Natural killer cell (primary cell): ENCODE measurements at regions not wholly inside any gene's neighbourhood (a gene's known extent, or its start where the extent isn't known, plus 50 kb on each side); places are given as distances from the start of the nearest gene placed in this dataset.

ENCODE experiments used
- ATAC-seq, 3 donors: fragments of 150-1000 bp in 2 of 3; fragments of 200-7000 bp in 1 of 3; cut with Tn5 transposase; 1 replicate in 1 of 3; 2 replicates in 2 of 3; pipeline ENCODE4 v1.10.0; 2021; ENCODE audit warnings: mild to moderate bottlenecking in 2 of 3, moderate library complexity in 2 of 3
- DNase-seq, 2 donors: peaks; one replicate each; pipeline versions ENCODE4 v3.0.0 to v3.0.0-alpha.2; 2013 to 2021; ENCODE audit warnings: mixed read lengths in 1 of 2
- H3K27ac ChIP-seq: one replicate; pipeline ENCODE4 v1.5.1; 2013; ENCODE audit warnings: mild to moderate bottlenecking, low read length
- H3K27me3 ChIP-seq: one replicate; pipeline ENCODE4 v1.6.1; 2013; ENCODE audit warnings: low read length; ENCODE audit not compliant: control insufficient read depth, insufficient read depth
- H3K36me3 ChIP-seq: one replicate; pipeline ENCODE4 v1.6.1; 2013; ENCODE audit warnings: low read length; ENCODE audit not compliant: control insufficient read depth, insufficient read depth
- H3K4me1 ChIP-seq: one replicate; pipeline ENCODE4 v1.6.1; 2013; ENCODE audit warnings: low read length; ENCODE audit not compliant: control insufficient read depth, insufficient read depth
- H3K4me3 ChIP-seq: one replicate; pipeline ENCODE4 v1.5.1; 2013; ENCODE audit warnings: low read length
- H3K9me3 ChIP-seq: one replicate; pipeline ENCODE4 v1.6.1; 2013; ENCODE audit warnings: low read length; ENCODE audit not compliant: control insufficient read depth, insufficient read depth
- H3K27ac Mint-ChIP-seq, 2 donors: one replicate each; pipeline ENCODE4 v1.8.0; 2022; ENCODE audit warnings: mild to moderate bottlenecking in 2 of 2, mixed read lengths in 2 of 2, moderate library complexity in 1 of 2
- H3K27me3 Mint-ChIP-seq, 2 donors: one replicate each; pipeline ENCODE4 v1.8.0; 2022; ENCODE audit warnings: low read depth in 2 of 2, mixed read lengths in 2 of 2
- H3K36me3 Mint-ChIP-seq: one replicate; pipeline ENCODE4 v1.8.0; 2022; ENCODE audit warnings: mixed read lengths
- H3K4me1 Mint-ChIP-seq, 2 donors: one replicate each; pipeline ENCODE4 v1.8.0; 2022; ENCODE audit warnings: mixed read lengths in 2 of 2
- H3K4me3 Mint-ChIP-seq: one replicate; pipeline ENCODE4 v1.8.0; 2022; ENCODE audit warnings: mild to moderate bottlenecking, moderate library complexity, mixed read lengths
- H3K9me3 Mint-ChIP-seq, 2 donors: one replicate each; pipeline ENCODE4 v1.8.0; 2022; ENCODE audit warnings: mixed read lengths in 2 of 2
- WGBS: methylation state at CpG from one replicate; pipeline ENCODE4 v1.1.7; 2013; ENCODE audit warnings: missing lambda C conversion rate; ENCODE audit not compliant: insufficient coverage; 5-methylcytosine and 5-hydroxymethylcytosine counted together
- intact Hi-C: fragments of 100-400 bp; cut with micrococcal nuclease; formaldehyde crosslinking; loops from one replicate; pipeline ENCODE4 v1.14.2; 2022
- TF ChIP-seq, protein P1 (sequence below): fragments of 200-600 bp; IDR thresholded peaks from one replicate; pipeline ENCODE4 v1.8.0; 2022; ENCODE audit warnings: antibody characterized with exemption

DNA sequence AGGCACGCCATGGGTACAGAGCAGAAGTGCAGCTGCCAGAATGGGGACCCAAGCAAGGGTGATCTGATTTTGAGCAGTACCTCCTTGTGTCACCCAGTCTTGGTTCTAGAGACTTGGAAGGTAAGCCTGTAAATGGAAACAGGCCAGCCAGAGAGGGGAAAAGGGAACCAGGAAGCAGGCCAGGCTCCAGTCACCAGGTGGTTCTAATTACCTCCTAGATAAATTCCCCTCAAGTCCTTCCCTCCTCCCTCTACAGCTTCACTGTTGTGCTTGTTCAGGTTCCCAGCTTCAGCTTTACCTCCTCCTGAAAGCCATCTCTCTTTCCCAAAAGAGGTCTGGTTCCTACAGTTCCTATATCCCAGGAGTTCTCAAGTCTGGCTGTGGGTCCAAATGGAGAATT is 58.8 kb upstream of the SLC7A14 start:
- Mint-ChIP-seq H3K27ac (no peak overlapping the region), H3K4me3 (no peak overlapping the region), H3K27me3 (peaks cover 11 to 14% of the 10 kb centered on the region in 2 donors), H3K36me3 (no peaks in the 10 kb centered on the region), H3K4me1 (no peaks in the 10 kb centered on the region), H3K9me3 (no peaks in the 10 kb centered on the region)
- 64% methylated on average over 1 of the region's 1 CpG for WGBS
- Histone ChIP-seq H3K27ac (no peak overlapping the region), H3K4me1 (no peaks in the 10 kb centered on the region), H3K36me3 (no peaks in the 10 kb centered on the region), H3K9me3 (no peaks in the 10 kb centered on the region), H3K27me3 (no peaks in the 10 kb centered on the region), H3K4me3 (no peak overlapping the region)
- no peak for DNase-seq
- ATAC-seq: no peak
- TF ChIP-seq, protein P1, sequence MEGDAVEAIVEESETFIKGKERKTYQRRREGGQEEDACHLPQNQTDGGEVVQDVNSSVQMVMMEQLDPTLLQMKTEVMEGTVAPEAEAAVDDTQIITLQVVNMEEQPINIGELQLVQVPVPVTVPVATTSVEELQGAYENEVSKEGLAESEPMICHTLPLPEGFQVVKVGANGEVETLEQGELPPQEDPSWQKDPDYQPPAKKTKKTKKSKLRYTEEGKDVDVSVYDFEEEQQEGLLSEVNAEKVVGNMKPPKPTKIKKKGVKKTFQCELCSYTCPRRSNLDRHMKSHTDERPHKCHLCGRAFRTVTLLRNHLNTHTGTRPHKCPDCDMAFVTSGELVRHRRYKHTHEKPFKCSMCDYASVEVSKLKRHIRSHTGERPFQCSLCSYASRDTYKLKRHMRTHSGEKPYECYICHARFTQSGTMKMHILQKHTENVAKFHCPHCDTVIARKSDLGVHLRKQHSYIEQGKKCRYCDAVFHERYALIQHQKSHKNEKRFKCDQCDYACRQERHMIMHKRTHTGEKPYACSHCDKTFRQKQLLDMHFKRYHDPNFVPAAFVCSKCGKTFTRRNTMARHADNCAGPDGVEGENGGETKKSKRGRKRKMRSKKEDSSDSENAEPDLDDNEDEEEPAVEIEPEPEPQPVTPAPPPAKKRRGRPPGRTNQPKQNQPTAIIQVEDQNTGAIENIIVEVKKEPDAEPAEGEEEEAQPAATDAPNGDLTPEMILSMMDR: no peak
- intact Hi-C loops: no loop called here

DNA sequence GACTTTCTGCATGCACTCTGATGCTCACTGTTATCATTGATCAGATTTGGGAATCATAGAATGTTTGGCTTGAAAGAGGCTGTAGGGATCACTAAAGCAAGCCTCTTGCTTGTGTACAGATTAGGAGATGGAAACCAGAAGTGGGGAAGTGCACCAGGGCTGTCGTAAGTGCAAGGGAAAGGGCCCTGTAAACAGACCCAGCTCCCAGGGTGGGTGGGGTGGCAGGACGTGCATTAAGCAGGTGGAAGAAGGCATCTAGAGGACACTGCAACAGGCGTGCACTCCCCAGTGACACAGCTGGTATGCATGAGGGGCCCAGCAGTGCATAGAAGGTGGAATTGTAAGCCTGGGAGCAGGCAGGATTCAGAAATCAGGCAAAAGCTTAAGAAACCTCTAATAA is 58.0 kb upstream of the SLC7A14 start:
- H3K9me3 Mint-ChIP-seq: no peaks in the 10 kb centered on the region
- 74% methylated on average over 3 of the region's 3 CpGs for WGBS

DNA sequence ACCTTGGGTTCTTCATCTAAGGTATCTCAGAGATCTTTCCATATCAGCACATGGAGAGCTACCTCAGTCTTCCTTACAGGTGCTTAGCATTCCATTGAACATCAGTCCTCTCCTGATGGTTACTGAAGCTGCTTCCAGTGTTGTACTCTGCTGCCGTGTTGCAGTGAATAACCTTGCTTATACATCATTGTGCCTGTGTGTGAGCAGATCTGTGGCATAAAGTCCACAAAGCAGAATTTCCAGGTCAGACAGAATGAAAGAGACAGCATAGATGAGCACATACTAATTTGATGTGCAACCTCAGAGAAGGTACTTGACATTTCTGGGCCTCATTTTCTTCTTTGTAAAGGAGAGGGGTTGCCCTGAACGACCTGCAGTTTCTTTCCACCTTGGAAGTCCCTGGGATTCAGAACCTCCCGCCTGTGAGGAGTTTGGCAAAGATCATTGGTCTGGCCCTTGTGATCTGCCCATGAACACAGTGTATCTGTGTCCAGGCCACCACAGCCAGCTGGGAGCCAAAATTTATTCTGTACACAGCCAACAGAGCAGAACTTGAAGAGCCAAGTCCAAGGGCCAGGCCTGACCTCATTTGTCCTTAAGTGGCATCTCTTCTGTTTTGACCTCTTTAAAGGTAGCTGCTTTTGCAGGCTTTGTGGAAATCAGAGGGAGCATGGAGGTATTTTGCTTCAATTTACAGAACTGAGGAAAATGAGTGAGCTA is 57.2 kb upstream of the SLC7A14 start:
- intact Hi-C loops: no loop called here
- Mint-ChIP-seq H3K4me1 (no peaks in the 10 kb centered on the region), H3K36me3 (no peaks in the 10 kb centered on the region), H3K27me3 (peaks cover 7% of the 10 kb centered on the region in 2 donors), H3K4me3 (no peak overlapping the region), H3K9me3 (no peaks in the 10 kb centered on the region), H3K27ac (no peak overlapping the region)
- Histone ChIP-seq H3K27ac (no peak overlapping the region), H3K27me3 (no peaks in the 10 kb centered on the region), H3K36me3 (no peaks in the 10 kb centered on the region), H3K9me3 (no peaks in the 10 kb centered on the region), H3K4me1 (no peaks in the 10 kb centered on the region), H3K4me3 (no peak overlapping the region)
- ATAC-seq: no peak
- WGBS: 65% methylated on average over 3 of the region's 3 CpGs
- TF ChIP-seq, protein P1: no peak
- DNase-seq: no peak

More for the DNA sequence above, 58.0 kb upstream of the SLC7A14 start:
- H3K36me3 Mint-ChIP-seq: no peaks in the 10 kb centered on the region
- Histone ChIP-seq H3K9me3 (no peaks in the 10 kb centered on the region), H3K4me1 (no peaks in the 10 kb centered on the region), H3K27ac (no peak overlapping the region), H3K4me3 (no peak overlapping the region), H3K27me3 (no peaks in the 10 kb centered on the region), H3K36me3 (no peaks in the 10 kb centered on the region)
- H3K27me3 Mint-ChIP-seq: peaks cover 7 to 11% of the 10 kb centered on the region in 2 donors
- H3K27ac Mint-ChIP-seq: no peak overlapping the region
- intact Hi-C loops: no loop called here
- ATAC-seq (no peak), DNase-seq (no peak)
- H3K4me1 Mint-ChIP-seq: no peaks in the 10 kb centered on the region
- TF ChIP-seq, protein P1: no peak
- H3K4me3 Mint-ChIP-seq: no peak overlapping the region
